ENCODE measurements at regions not wholly inside any gene's neighbourhood (a gene's known extent, or its start where the extent isn't known, plus 50 kb on each side); places are given as distances from the start of the nearest gene placed in this dataset.

GRCh38 chr5:8784692-8785091 lies 761.2 kb downstream of the SEMA5A start:
- no peak for TF ChIP-seq CTCF (IDR thresholded peaks at IDR 0.05; ENCODE audit: low read depth, low read length)
- TF ChIP-seq MYC (IDR thresholded peaks at IDR 0.05; ENCODE audit: low read depth, low read length), result no peak
- TF ChIP-seq MAX (IDR thresholded peaks at IDR 0.05; ENCODE audit: low read depth, low read length), result no peak
- TF ChIP-seq POLR2A (IDR thresholded peaks at IDR 0.05; ENCODE audit: extremely low read depth, insufficient read length), result no peak
- no peak for DNase-seq (ENCODE audit: low read depth)
- H3K4me3 ChIP-seq (ENCODE audit: low read depth, low read length), result no peak overlapping the region

GRCh38 chr5:8788246-8788645 lies 757.6 kb downstream of the SEMA5A start:
- TF ChIP-seq MAX (IDR thresholded peaks at IDR 0.05; ENCODE audit: low read depth, low read length) (no peak), MYC (IDR thresholded peaks at IDR 0.05; ENCODE audit: low read depth, low read length) (no peak), CTCF (IDR thresholded peaks at IDR 0.05; ENCODE audit: low read depth, low read length) (no peak), POLR2A (IDR thresholded peaks at IDR 0.05; ENCODE audit: extremely low read depth, insufficient read length) (no peak)
- no peak for DNase-seq (ENCODE audit: low read depth)
- H3K4me3 ChIP-seq (ENCODE audit: low read depth, low read length), result no peak overlapping the region

GRCh38 chr5:8805653-8806052 lies 740.2 kb downstream of the SEMA5A start:
- TF ChIP-seq MAX (IDR thresholded peaks at IDR 0.05; ENCODE audit: low read depth, low read length), result no peak
- no peak for TF ChIP-seq POLR2A (IDR thresholded peaks at IDR 0.05; ENCODE audit: extremely low read depth, insufficient read length)
- TF ChIP-seq CTCF (IDR thresholded peaks at IDR 0.05; ENCODE audit: low read depth, low read length), result no peak
- no peak for TF ChIP-seq MYC (IDR thresholded peaks at IDR 0.05; ENCODE audit: low read depth, low read length)
- no peak for DNase-seq (ENCODE audit: low read depth)
- no peak overlapping the region for H3K4me3 ChIP-seq (ENCODE audit: low read depth, low read length)

GRCh38 chr5:8807636-8808035 lies 738.2 kb downstream of the SEMA5A start:
- no peak for DNase-seq (ENCODE audit: low read depth)
- no peak overlapping the region for H3K4me3 ChIP-seq (ENCODE audit: low read depth, low read length)
- no peak for TF ChIP-seq MYC (IDR thresholded peaks at IDR 0.05; ENCODE audit: low read depth, low read length)
- TF ChIP-seq POLR2A (IDR thresholded peaks at IDR 0.05; ENCODE audit: extremely low read depth, insufficient read length), result no peak
- no peak for TF ChIP-seq CTCF (IDR thresholded peaks at IDR 0.05; ENCODE audit: low read depth, low read length)
- TF ChIP-seq MAX (IDR thresholded peaks at IDR 0.05; ENCODE audit: low read depth, low read length), result no peak

- no peak for TF ChIP-seq CTCF (IDR thresholded peaks at IDR 0.05; ENCODE audit: low read depth, low read length)
- TF ChIP-seq MAX (IDR thresholded peaks at IDR 0.05; ENCODE audit: low read depth, low read length), result no peak
- TF ChIP-seq POLR2A (IDR thresholded peaks at IDR 0.05; ENCODE audit: extremely low read depth, insufficient read length), result no peak
- no peak for TF ChIP-seq MYC (IDR thresholded peaks at IDR 0.05; ENCODE audit: low read depth, low read length)
- DNase-seq (ENCODE audit: low read depth), result no peak
- no peak overlapping the region for H3K4me3 ChIP-seq (ENCODE audit: low read depth, low read length)
These were observed 734.3 kb downstream of the SEMA5A start for GRCh38 chr5:8811581-8811980.

GRCh38 chr5:8813180-8813579 lies 732.7 kb downstream of the SEMA5A start:
- no peak overlapping the region for H3K4me3 ChIP-seq (ENCODE audit: low read depth, low read length)
- TF ChIP-seq POLR2A (IDR thresholded peaks at IDR 0.05; ENCODE audit: extremely low read depth, insufficient read length) (no peak), MAX (IDR thresholded peaks at IDR 0.05; ENCODE audit: low read depth, low read length) (no peak), MYC (IDR thresholded peaks at IDR 0.05; ENCODE audit: low read depth, low read length) (no peak), CTCF (IDR thresholded peaks at IDR 0.05; ENCODE audit: low read depth, low read length) (no peak)
- no peak for DNase-seq (ENCODE audit: low read depth)
